ENCODE measurements at regions not wholly inside any gene's neighbourhood (a gene's known extent, or its start where the extent isn't known, plus 50 kb on each side); places are given as distances from the start of the nearest gene placed in this dataset.

GRCh38 chr4:137599734-137600133 is 67.4 kb upstream of the PCDH18 start:
- no peak for TF ChIP-seq CTCF (IDR thresholded peaks at IDR 0.05)
- no peak for TF ChIP-seq POLR2A (IDR thresholded peaks at IDR 0.05)
